ENCODE measurements at regions not wholly inside any gene's neighbourhood (a gene's known extent, or its start where the extent isn't known, plus 50 kb on each side); places are given as distances from the start of the nearest gene placed in this dataset.

DNA sequence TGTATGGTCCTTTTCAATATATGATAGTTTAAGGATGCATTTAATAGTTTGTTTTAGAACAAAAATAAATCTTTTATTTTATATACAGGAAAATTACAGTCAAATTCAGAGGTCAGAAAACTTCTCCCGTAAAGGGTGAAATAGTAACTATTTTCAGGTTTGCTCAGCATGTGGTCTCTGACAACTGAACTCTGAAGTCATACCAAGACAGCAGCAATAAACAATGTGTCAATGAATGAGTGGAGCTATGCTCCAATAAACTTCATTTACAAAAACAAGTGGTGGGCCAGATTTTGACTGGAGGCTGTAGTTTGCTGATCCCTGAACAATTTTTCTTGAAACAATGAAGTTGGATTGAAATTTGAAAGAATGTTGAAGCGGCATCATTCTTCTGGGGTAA lies 123.6 kb downstream of the ZNF248 start:
- no peaks in the 10 kb centered on the region for H3F3A ChIP-seq (ENCODE audit: low read depth)
- no peaks in the 10 kb centered on the region for H3K4me1 ChIP-seq (ENCODE audit: insufficient read depth, low read length, poor library complexity, severe bottlenecking)
- H3K9me3 ChIP-seq (ENCODE audit: insufficient read depth, low read depth, low read length): no peaks in the 10 kb centered on the region; the same call in 1 of the 2 replicates
- TF ChIP-seq EZH2phosphoT487 (IDR thresholded peaks at IDR 0.05; ENCODE audit: borderline replicate concordance): no peak
- TF ChIP-seq, protein P1, sequence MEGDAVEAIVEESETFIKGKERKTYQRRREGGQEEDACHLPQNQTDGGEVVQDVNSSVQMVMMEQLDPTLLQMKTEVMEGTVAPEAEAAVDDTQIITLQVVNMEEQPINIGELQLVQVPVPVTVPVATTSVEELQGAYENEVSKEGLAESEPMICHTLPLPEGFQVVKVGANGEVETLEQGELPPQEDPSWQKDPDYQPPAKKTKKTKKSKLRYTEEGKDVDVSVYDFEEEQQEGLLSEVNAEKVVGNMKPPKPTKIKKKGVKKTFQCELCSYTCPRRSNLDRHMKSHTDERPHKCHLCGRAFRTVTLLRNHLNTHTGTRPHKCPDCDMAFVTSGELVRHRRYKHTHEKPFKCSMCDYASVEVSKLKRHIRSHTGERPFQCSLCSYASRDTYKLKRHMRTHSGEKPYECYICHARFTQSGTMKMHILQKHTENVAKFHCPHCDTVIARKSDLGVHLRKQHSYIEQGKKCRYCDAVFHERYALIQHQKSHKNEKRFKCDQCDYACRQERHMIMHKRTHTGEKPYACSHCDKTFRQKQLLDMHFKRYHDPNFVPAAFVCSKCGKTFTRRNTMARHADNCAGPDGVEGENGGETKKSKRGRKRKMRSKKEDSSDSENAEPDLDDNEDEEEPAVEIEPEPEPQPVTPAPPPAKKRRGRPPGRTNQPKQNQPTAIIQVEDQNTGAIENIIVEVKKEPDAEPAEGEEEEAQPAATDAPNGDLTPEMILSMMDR (conservative IDR thresholded peaks at IDR 0.05; ENCODE audit: low read length): no peak
- H3K9ac ChIP-seq (ENCODE audit: low read depth, low read length, poor library complexity, severe bottlenecking): no peak overlapping the region
- no peaks in the 10 kb centered on the region for H3K36me3 ChIP-seq (ENCODE audit: insufficient read depth, low read length)
- H3K27me3 ChIP-seq (ENCODE audit: insufficient read depth, low read length, poor library complexity, severe bottlenecking): no peaks in the 10 kb centered on the region
- H3K79me2 ChIP-seq (ENCODE audit: insufficient read depth, low read length): no peaks in the 10 kb centered on the region
- H4K20me1 ChIP-seq (ENCODE audit: insufficient read depth, low read length, poor library complexity, severe bottlenecking): no peaks in the 10 kb centered on the region
- H3K4me2 ChIP-seq (ENCODE audit: low read depth, low read length, poor library complexity, severe bottlenecking): no peak overlapping the region
- no peak overlapping the region for H3K4me3 ChIP-seq (ENCODE audit: low read length, poor library complexity, severe bottlenecking)
- no peak overlapping the region for H2AFZ ChIP-seq (ENCODE audit: low read length)
- no peaks in the 10 kb centered on the region for H3K9me2 ChIP-seq (replicated peaks; ENCODE audit: low read depth, low read length)

DNA sequence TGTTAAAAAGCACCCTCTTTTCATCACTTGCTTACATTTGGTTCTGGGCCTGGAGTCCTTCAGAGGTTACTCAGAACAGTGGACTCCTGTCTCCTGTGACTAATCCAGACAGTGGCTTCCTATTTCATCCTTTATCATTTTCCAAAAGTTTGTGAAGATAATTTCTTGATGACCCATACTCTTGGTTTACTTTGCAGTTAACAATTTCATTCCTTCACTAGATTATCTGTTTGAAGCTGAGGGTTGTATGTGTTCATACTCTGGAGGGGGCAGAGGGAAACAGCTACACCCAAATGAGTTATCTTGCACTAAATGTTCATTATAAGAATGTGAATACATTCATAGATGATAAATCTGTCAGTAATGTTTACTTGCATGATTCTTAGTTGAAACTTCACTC lies 124.7 kb downstream of the ZNF248 start:
- H3K9ac ChIP-seq (ENCODE audit: low read depth, low read length, poor library complexity, severe bottlenecking): no peak overlapping the region
- no peaks in the 10 kb centered on the region for H3K4me1 ChIP-seq (ENCODE audit: insufficient read depth, low read length, poor library complexity, severe bottlenecking)
- H3K4me2 ChIP-seq (ENCODE audit: low read depth, low read length, poor library complexity, severe bottlenecking): no peak overlapping the region
- H2AFZ ChIP-seq (ENCODE audit: low read length): no peak overlapping the region
- no peak overlapping the region for H3K4me3 ChIP-seq (ENCODE audit: low read length, poor library complexity, severe bottlenecking)
- H3F3A ChIP-seq (ENCODE audit: low read depth): no peaks in the 10 kb centered on the region
- no peaks in the 10 kb centered on the region for H3K36me3 ChIP-seq (ENCODE audit: insufficient read depth, low read length)
- no peaks in the 10 kb centered on the region for H3K79me2 ChIP-seq (ENCODE audit: insufficient read depth, low read length)
- H4K20me1 ChIP-seq (ENCODE audit: insufficient read depth, low read length, poor library complexity, severe bottlenecking): no peaks in the 10 kb centered on the region
- no peaks in the 10 kb centered on the region for H3K27me3 ChIP-seq (ENCODE audit: insufficient read depth, low read length, poor library complexity, severe bottlenecking)
- no peaks in the 10 kb centered on the region; the same call in 1 of the 2 replicates for H3K9me3 ChIP-seq (ENCODE audit: insufficient read depth, low read depth, low read length)
- TF ChIP-seq, protein P1 (conservative IDR thresholded peaks at IDR 0.05; ENCODE audit: low read length): no peak
- TF ChIP-seq EZH2phosphoT487 (IDR thresholded peaks at IDR 0.05; ENCODE audit: borderline replicate concordance): no peak
- H3K9me2 ChIP-seq (replicated peaks; ENCODE audit: low read depth, low read length): no peaks in the 10 kb centered on the region

DNA sequence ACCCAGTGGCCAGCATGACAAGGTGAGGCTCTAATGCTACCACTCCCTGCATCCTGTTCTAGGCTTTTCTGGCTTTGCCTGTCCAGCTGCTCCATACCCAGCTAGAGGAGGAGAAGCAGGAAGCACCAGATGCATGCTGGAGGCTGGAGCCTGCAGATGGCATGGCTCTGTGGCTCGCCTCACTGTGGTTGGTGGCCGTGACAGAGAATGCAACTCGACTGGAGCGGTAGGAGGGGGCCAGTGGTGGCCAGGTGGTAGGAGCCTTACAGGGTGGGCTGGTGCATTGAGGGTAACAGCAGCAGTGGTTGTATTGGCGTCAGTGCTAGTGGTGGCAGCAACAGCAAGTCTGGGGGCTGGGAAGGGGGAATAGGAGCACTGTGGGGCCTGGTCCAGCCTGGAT lies 128.6 kb downstream of the ZNF248 start:
- no peaks in the 10 kb centered on the region for H3K36me3 ChIP-seq (ENCODE audit: insufficient read depth, low read length)
- H3K9me3 ChIP-seq (ENCODE audit: insufficient read depth, low read depth, low read length): no peaks in the 10 kb centered on the region
- no peak overlapping the region for H3K4me3 ChIP-seq (ENCODE audit: low read length, poor library complexity, severe bottlenecking)
- no peaks in the 10 kb centered on the region for H3K4me1 ChIP-seq (ENCODE audit: insufficient read depth, low read length, poor library complexity, severe bottlenecking)
- no peak overlapping the region for H3K4me2 ChIP-seq (ENCODE audit: low read depth, low read length, poor library complexity, severe bottlenecking)
- H3K79me2 ChIP-seq (ENCODE audit: insufficient read depth, low read length): no peaks in the 10 kb centered on the region
- H2AFZ ChIP-seq (ENCODE audit: low read length): no peak overlapping the region
- TF ChIP-seq, protein P1 (conservative IDR thresholded peaks at IDR 0.05; ENCODE audit: low read length): no peak
- no peak for TF ChIP-seq EZH2phosphoT487 (IDR thresholded peaks at IDR 0.05; ENCODE audit: borderline replicate concordance)
- no peaks in the 10 kb centered on the region for H3F3A ChIP-seq (ENCODE audit: low read depth)
- no peak overlapping the region for H3K9ac ChIP-seq (ENCODE audit: low read depth, low read length, poor library complexity, severe bottlenecking)
- H3K27me3 ChIP-seq (ENCODE audit: insufficient read depth, low read length, poor library complexity, severe bottlenecking): no peaks in the 10 kb centered on the region
- no peaks in the 10 kb centered on the region for H4K20me1 ChIP-seq (ENCODE audit: insufficient read depth, low read length, poor library complexity, severe bottlenecking)
- H3K9me2 ChIP-seq (replicated peaks; ENCODE audit: low read depth, low read length): no peaks in the 10 kb centered on the region

Data from Loucy (cell line).